Astrocyte (in vitro differentiated cells and primary cell): ENCODE measurements at regions not wholly inside any gene's neighbourhood (a gene's known extent, or its start where the extent isn't known, plus 50 kb on each side); places are given as distances from the start of the nearest gene placed in this dataset.

Experiments
- DNase-seq: peaks from one replicate; pipeline ENCODE4 v3.0.0-alpha.2; 2010; ENCODE audit warnings: low read depth
- FAIRE-seq: peaks from 2 replicates; lab custom pipeline; 2011; peaks lifted over from hg19 to GRCh38; lab: Jason Lieb, UNC
- H2AFZ ChIP-seq: 2 replicates; pipeline ENCODE4 v1.6.0; 2012; ENCODE audit warnings: low read depth, low read length, inconsistent platforms
- H3K27ac ChIP-seq: 2 replicates; pipeline ENCODE4 v1.5.1; 2011; ENCODE audit warnings: low read depth, low read length, inconsistent platforms
- H3K27me3 ChIP-seq: 2 replicates; pipeline ENCODE4 v1.6.0; 2011; ENCODE audit warnings: low read length, inconsistent platforms; ENCODE audit not compliant: insufficient read depth
- H3K36me3 ChIP-seq: 2 replicates; pipeline ENCODE4 v1.5.1; 2011; ENCODE audit warnings: low read length, inconsistent platforms; ENCODE audit not compliant: insufficient read depth
- H3K4me1 ChIP-seq: 2 replicates; pipeline ENCODE4 v1.5.1; 2011; ENCODE audit warnings: low read length, inconsistent platforms; ENCODE audit not compliant: insufficient read depth
- H3K4me2 ChIP-seq: 2 replicates; pipeline ENCODE4 v1.6.0; 2012; ENCODE audit warnings: low read length, inconsistent platforms
- H3K4me3 ChIP-seq: 2 replicates; pipeline ENCODE4 v1.5.1; 2011; ENCODE audit warnings: low read depth, mild to moderate bottlenecking, low read length, inconsistent platforms; ENCODE audit not compliant: insufficient read depth
- H3K79me2 ChIP-seq: 2 replicates; pipeline ENCODE4 v1.6.0; 2012; ENCODE audit warnings: mild to moderate bottlenecking, low read length, inconsistent platforms; ENCODE audit not compliant: insufficient read depth
- H3K9ac ChIP-seq: 2 replicates; pipeline ENCODE4 v1.6.0; 2012; ENCODE audit warnings: mild to moderate bottlenecking, low read length, inconsistent platforms
- H3K9me3 ChIP-seq: 2 replicates; pipeline ENCODE4 v1.5.1; 2012; ENCODE audit warnings: low read depth, mild to moderate bottlenecking, low read length, inconsistent platforms; ENCODE audit not compliant: insufficient read depth
- H4K20me1 ChIP-seq: 2 replicates; pipeline ENCODE4 v1.6.0; 2012; ENCODE audit warnings: low read length, inconsistent platforms; ENCODE audit not compliant: insufficient read depth
- H3K27ac Mint-ChIP-seq: one replicate; pipeline ENCODE4 v1.8.0; 2021; ENCODE audit warnings: mild to moderate bottlenecking, mixed read lengths; ENCODE audit not compliant: unreplicated experiment
- H3K27me3 Mint-ChIP-seq: one replicate; pipeline ENCODE4 v1.8.0; 2021; ENCODE audit warnings: low read depth, mixed read lengths; ENCODE audit not compliant: unreplicated experiment
- H3K36me3 Mint-ChIP-seq: one replicate; pipeline ENCODE4 v1.8.0; 2021; ENCODE audit warnings: low read depth, mixed read lengths; ENCODE audit not compliant: unreplicated experiment
- H3K4me1 Mint-ChIP-seq: one replicate; pipeline ENCODE4 v1.8.0; 2021; ENCODE audit warnings: low read depth, mixed read lengths; ENCODE audit not compliant: unreplicated experiment
- H3K4me3 Mint-ChIP-seq: one replicate; pipeline ENCODE4 v1.8.0; 2021; ENCODE audit warnings: mild to moderate bottlenecking, moderate library complexity, mixed read lengths; ENCODE audit not compliant: unreplicated experiment
- H3K9me3 Mint-ChIP-seq: one replicate; pipeline ENCODE4 v1.8.0; 2021; ENCODE audit warnings: mild to moderate bottlenecking, mixed read lengths; ENCODE audit not compliant: unreplicated experiment
- CTCF ChIP-seq: IDR thresholded peaks from 2 replicates; pipeline ENCODE4 v1.5.1; 2011; ENCODE audit warnings: low read depth, mild to moderate bottlenecking, inconsistent platforms, low read length, moderate library complexity; ENCODE audit not compliant: insufficient read depth
- EZH2 ChIP-seq: IDR thresholded peaks from 2 replicates; pipeline ENCODE4 v1.6.1; 2012; ENCODE audit warnings: mild to moderate bottlenecking, low read length, inconsistent platforms; ENCODE audit not compliant: insufficient read depth

- peaks cover 11% of the 10 kb centered on the region for H3K4me1 Mint-ChIP-seq
- Histone ChIP-seq H3K4me1 (peaks cover 7% of the 10 kb centered on the region), H3K9ac (no peak overlapping the region), H3K4me2 (no peak overlapping the region), H2AFZ (no peak overlapping the region), H3K79me2 (no peaks in the 10 kb centered on the region), H4K20me1 (no peaks in the 10 kb centered on the region), H3K9me3 (no peaks in the 10 kb centered on the region), H3K27me3 (peaks cover 23% of the 10 kb centered on the region), H3K36me3 (no peaks in the 10 kb centered on the region), H3K4me3 (no peak overlapping the region), H3K27ac (no peak overlapping the region)
- FAIRE-seq, result no peak
- H3K4me3 Mint-ChIP-seq, result no peak overlapping the region
- H3K27me3 Mint-ChIP-seq, result peaks cover 31% of the 10 kb centered on the region
- H3K27ac Mint-ChIP-seq, result no peak overlapping the region
- peaks cover 4% of the 10 kb centered on the region for H3K9me3 Mint-ChIP-seq
- H3K36me3 Mint-ChIP-seq, result no peaks in the 10 kb centered on the region
- no peak for DNase-seq
- TF ChIP-seq CTCF (no peak), EZH2 (no peak)
Observed at GRCh38 chr15:70314018-70314354, 216.3 kb upstream of the TLE3 start.

GRCh38 chr15:70313099-70314017, 215.6 kb upstream of the TLE3 start:
- Histone ChIP-seq H4K20me1 (no peaks in the 10 kb centered on the region), H3K27me3 (peaks cover 23% of the 10 kb centered on the region), H3K79me2 (no peaks in the 10 kb centered on the region), H3K9ac (no peak overlapping the region), H3K4me2 (no peak overlapping the region), H3K4me3 (no peak overlapping the region), H3K36me3 (no peaks in the 10 kb centered on the region), H3K9me3 (no peaks in the 10 kb centered on the region), H3K4me1 (peaks cover under 1% of the 10 kb centered on the region), H2AFZ (no peak overlapping the region), H3K27ac (no peak overlapping the region)
- peaks cover 4% of the 10 kb centered on the region for H3K9me3 Mint-ChIP-seq
- no peak for FAIRE-seq
- H3K27me3 Mint-ChIP-seq, result peaks cover 35% of the 10 kb centered on the region
- no peaks in the 10 kb centered on the region for H3K36me3 Mint-ChIP-seq
- peaks cover 5% of the 10 kb centered on the region for H3K4me1 Mint-ChIP-seq
- TF ChIP-seq CTCF, result no peak
- no peak for TF ChIP-seq EZH2
- H3K4me3 Mint-ChIP-seq, result no peak overlapping the region
- no peak overlapping the region for H3K27ac Mint-ChIP-seq
- no peak for DNase-seq

- peaks cover 3% of the 10 kb centered on the region for H3K4me1 Mint-ChIP-seq
- Histone ChIP-seq H3K79me2 (no peaks in the 10 kb centered on the region), H3K36me3 (no peaks in the 10 kb centered on the region), H2AFZ (no peak overlapping the region), H3K4me3 (no peak overlapping the region), H3K27ac (no peak overlapping the region), H3K4me2 (no peak overlapping the region), H3K27me3 (peaks cover 23% of the 10 kb centered on the region), H3K9ac (no peak overlapping the region), H3K9me3 (no peaks in the 10 kb centered on the region), H3K4me1 (no peaks in the 10 kb centered on the region), H4K20me1 (no peaks in the 10 kb centered on the region)
- no peak overlapping the region for H3K27ac Mint-ChIP-seq
- DNase-seq (no peak), FAIRE-seq (no peak)
- no peaks in the 10 kb centered on the region for H3K36me3 Mint-ChIP-seq
- no peak overlapping the region for H3K4me3 Mint-ChIP-seq
- peaks cover 4% of the 10 kb centered on the region for H3K9me3 Mint-ChIP-seq
- no peak for TF ChIP-seq CTCF
- peaks cover 45% of the 10 kb centered on the region for H3K27me3 Mint-ChIP-seq
Observed at GRCh38 chr15:70311821-70312220, 214.1 kb upstream of the TLE3 start.
